Heart right ventricle (tissue), 16 donors: ENCODE measurements at regions not wholly inside any gene's neighbourhood (a gene's known extent, or its start where the extent isn't known, plus 50 kb on each side); places are given as distances from the start of the nearest gene placed in this dataset.

Experiments used
- ATAC-seq, 8 donors: fragments of 200-7000 bp; cut with Tn5 transposase; one replicate each; pipeline ENCODE4 v1.9.1; 2020; ENCODE audit warnings: mild to moderate bottlenecking in 8 of 8, moderate library complexity in 8 of 8, moderate number of reproducible peaks in 1 of 8
- DNase-seq, 2 donors: peaks; one replicate each; pipeline ENCODE4 v3.0.0-alpha.2; 2020
- H3K27ac ChIP-seq, 10 donors: fragments of 200-600 bp; sonication (generic) in 2 of 10; one replicate each; pipeline versions ENCODE4 v1.5.0 to v1.8.0; 2020 to 2022; ENCODE audit warnings: mild to moderate bottlenecking in 3 of 10
- H3K27me3 ChIP-seq, 7 donors: fragments of 200-600 bp; one replicate each; pipeline ENCODE4 v1.8.0; 2021 to 2022; ENCODE audit warnings: mild to moderate bottlenecking in 2 of 7
- H3K36me3 ChIP-seq, 9 donors: fragments of 200-600 bp; sonication (generic) in 1 of 9; one replicate each; pipeline versions ENCODE4 v1.5.0 to v1.8.0; 2020 to 2022; ENCODE audit warnings: mild to moderate bottlenecking in 2 of 9
- H3K4me1 ChIP-seq, 9 donors: fragments of 200-600 bp; sonication (generic) in 1 of 9; one replicate each; pipeline versions ENCODE4 v1.5.0 to v1.8.0; 2020 to 2022; ENCODE audit warnings: mild to moderate bottlenecking in 4 of 9
- H3K4me3 ChIP-seq, 10 donors: fragments of 200-600 bp; sonication (generic) in 2 of 10; one replicate each; pipeline versions ENCODE4 v1.5.0 to v1.8.0; 2020 to 2022; ENCODE audit warnings: mild to moderate bottlenecking in 7 of 10, moderate library complexity in 2 of 10
- H3K9me3 ChIP-seq, 11 donors: fragments of 200-600 bp in 10 of 11; sonication (generic) in 2 of 11; one replicate each; pipeline versions ENCODE4 v1.5.0 to v1.8.0; 2013 to 2022; ENCODE audit warnings: mild to moderate bottlenecking in 2 of 11, control low read depth in 1 of 11, moderate library complexity in 1 of 11
- CTCF ChIP-seq, 9 donors: fragments of 200-600 bp; sonication (generic) in 2 of 9; IDR thresholded peaks; one replicate each; pipeline versions ENCODE4 v1.5.0 to v1.8.0; 2021 to 2022; ENCODE audit warnings: antibody characterized with exemption in 9 of 9, mild to moderate bottlenecking in 5 of 9, moderate library complexity in 1 of 9
- WGBS, 2 donors: extraction: QIAGEN DNeasy Blood & Tissue Kit; methylation state at CpG; one replicate each; pipeline ENCODE4 v1.1.7; 2013; ENCODE audit warnings: inconsistent platforms in 1 of 2; 5-methylcytosine and 5-hydroxymethylcytosine counted together
- intact Hi-C, 10 donors: fragments of 100-400 bp; cut with DNase I; formaldehyde crosslinking; loops; one replicate each; pipeline versions ENCODE4 v1.11.1 to v1.14.2; 2022
- donor health status: Arrhythmogenic right ventricular cardiomyopathy.
- donor health status: ischemic (EF 13 %, LVEDD 7.1; RV severe dilation, severe dysfunction).
- donor health status: healthy with polysubstance abuse.
- donor health status: DM: no; HTN: yes; CAD: no.
- donor health status: DM: no; HTN: no; CAD: no.
- donor health status: ischemic (EF 25% LVEDD 6.9; RV normal size, moderate dysfunction).
- donor health status: ischemic (EF 25% LVEDD 5.7; RV mildly dilated, moderate dysfunction).
- donor health status: healthy.
- donor health status: DM: yes; HTN: yes; CAD: no.
- donor health status: Ischemic cardiomyopathy.
- donor health status: ischemic (EF 35%, LVEDD 5.7; RV mildly dilated, moderate dysfunction).
- donor health status: nonischemic (EF 11% LVEDD 7.7; RV severe dilation, severe dysfunction).
- donor health status: DM: yes; HTN: yes; CAD: no.
- donor health status: PGD.
- donor health status: ischemic (EF 29% LVEDD 5.4; RV normal size, mild dysfunction).
- donor health status: nonischemic (EF 23%, LVEDD 6.1; RV moderate dilation, normal function).

GRCh38 chr6:92828788-92829187 is 590.6 kb downstream of the EPHA7 start:
- ATAC-seq (no peak), DNase-seq (no peak)
- Histone ChIP-seq H3K9me3 (peaks cover 0 to 4% (median 0%) of the 10 kb centered on the region in 11 donors), H3K4me3 (no peak overlapping the region), H3K36me3 (no peaks in the 10 kb centered on the region), H3K27ac (no peak overlapping the region), H3K27me3 (no peaks in the 10 kb centered on the region), H3K4me1 (no peaks in the 10 kb centered on the region)
- intact Hi-C loops, result no loop called here
- 97 to 100% methylated on average over 1 of the region's 1 CpG for WGBS, 2 donors
- no peak for TF ChIP-seq CTCF (IDR thresholded peaks at IDR 0.05)

- Histone ChIP-seq H3K9me3 (peaks cover 0 to 4% (median 0%) of the 10 kb centered on the region in 11 donors), H3K27me3 (no peaks in the 10 kb centered on the region), H3K4me3 (no peak overlapping the region), H3K27ac (no peak overlapping the region), H3K36me3 (no peaks in the 10 kb centered on the region), H3K4me1 (no peaks in the 10 kb centered on the region)
- ATAC-seq (no peak), DNase-seq (no peak)
- intact Hi-C loops, result no loop called here
- no peak for TF ChIP-seq CTCF (IDR thresholded peaks at IDR 0.05)
- 74 to 80% methylated on average over 2 of the region's 2 CpGs for WGBS, 2 donors
Measured at GRCh38 chr6:92827104-92827503, 592.3 kb downstream of the EPHA7 start.

- DNase-seq, result no peak
- Histone ChIP-seq H3K27me3 (no peaks in the 10 kb centered on the region), H3K36me3 (no peaks in the 10 kb centered on the region), H3K4me3 (no peak overlapping the region), H3K9me3 (peaks cover 0 to 4% (median 0%) of the 10 kb centered on the region in 11 donors), H3K4me1 (no peaks in the 10 kb centered on the region), H3K27ac (no peak overlapping the region)
- ATAC-seq, result no peak
- TF ChIP-seq CTCF (IDR thresholded peaks at IDR 0.05), result no peak
- intact Hi-C loops, result no loop called here
- 58 to 82% methylated on average over 5 of the region's 5 CpGs for WGBS, 2 donors
Measured at GRCh38 chr6:92826633-92827032, 592.7 kb downstream of the EPHA7 start.

GRCh38 chr6:92822222-92822621 is 597.1 kb downstream of the EPHA7 start:
- intact Hi-C loops, result no loop called here
- ATAC-seq (no peak), DNase-seq (no peak)
- no peak for TF ChIP-seq CTCF (IDR thresholded peaks at IDR 0.05)
- 57 to 81% methylated on average over 4 of the region's 4 CpGs for WGBS, 2 donors
- H3K27ac ChIP-seq, result no peak overlapping the region
- no peaks in the 10 kb centered on the region for H3K9me3 ChIP-seq
- H3K27me3 ChIP-seq, result no peaks in the 10 kb centered on the region
- no peaks in the 10 kb centered on the region for H3K36me3 ChIP-seq
- H3K4me3 ChIP-seq, result no peak overlapping the region
- H3K4me1 ChIP-seq, result no peaks in the 10 kb centered on the region

GRCh38 chr6:92820601-92821000 is 598.8 kb downstream of the EPHA7 start:
- ATAC-seq, result no peak
- TF ChIP-seq CTCF (IDR thresholded peaks at IDR 0.05), result no peak
- H3K27ac ChIP-seq, result no peak overlapping the region
- H3K4me3 ChIP-seq, result no peak overlapping the region
- no peak for DNase-seq
- WGBS, 2 donors, result 67 to 81% methylated on average over 6 of the region's 6 CpGs
- H3K27me3 ChIP-seq, result no peaks in the 10 kb centered on the region
- peaks cover 0 to 8% (median 0%) of the 10 kb centered on the region in 11 donors for H3K9me3 ChIP-seq
- intact Hi-C loops, result no loop called here
- H3K36me3 ChIP-seq, result no peaks in the 10 kb centered on the region
- H3K4me1 ChIP-seq, result no peaks in the 10 kb centered on the region
